HG03066 (cell line): ENCODE measurements at regions not wholly inside any gene's neighbourhood (a gene's known extent, or its start where the extent isn't known, plus 50 kb on each side); places are given as distances from the start of the nearest gene placed in this dataset.

Experiments used
- ATAC-seq: cut with Tn5 transposase; IDR thresholded peaks from one replicate; pipeline ENCODE4 v1.9.1; 2021; ENCODE audit warnings: low read depth; ENCODE audit not compliant: unreplicated experiment

GRCh38 chr13:91127995-91128394, 219.5 kb upstream of the MIR17HG start:
- ATAC-seq = no peak

GRCh38 chr13:91132381-91132780, 215.1 kb upstream of the MIR17HG start:
- ATAC-seq = no peak

- no peak for ATAC-seq
These were observed 214.7 kb upstream of the MIR17HG start for GRCh38 chr13:91132786-91133185.

- ATAC-seq = peak; percentile 82
These were observed 213.3 kb upstream of the MIR17HG start for GRCh38 chr13:91133941-91134802.

GRCh38 chr13:91134803-91135184, 212.7 kb upstream of the MIR17HG start:
- peak; percentile 13 for ATAC-seq

- ATAC-seq = no peak
These were observed 212.1 kb upstream of the MIR17HG start for GRCh38 chr13:91135376-91135775.

GRCh38 chr13:91135968-91136367, 211.5 kb upstream of the MIR17HG start:
- no peak for ATAC-seq

- ATAC-seq = no peak
These were observed 210.7 kb upstream of the MIR17HG start for GRCh38 chr13:91136806-91137205.

GRCh38 chr13:91139232-91139631, 208.3 kb upstream of the MIR17HG start:
- ATAC-seq = no peak

GRCh38 chr13:91141543-91142061, 205.9 kb upstream of the MIR17HG start:
- no peak for ATAC-seq

- ATAC-seq = no peak
These were observed 204.9 kb upstream of the MIR17HG start for GRCh38 chr13:91142572-91142971.

GRCh38 chr13:91144054-91144453, 203.4 kb upstream of the MIR17HG start:
- no peak for ATAC-seq

GRCh38 chr13:91144486-91144885, 203.0 kb upstream of the MIR17HG start:
- ATAC-seq = no peak

GRCh38 chr13:91145571-91146205, 201.8 kb upstream of the MIR17HG start:
- ATAC-seq = no peak

GRCh38 chr13:91146601-91147000, 200.9 kb upstream of the MIR17HG start:
- ATAC-seq = no peak

- ATAC-seq = no peak
These were observed 199.4 kb upstream of the MIR17HG start for GRCh38 chr13:91148098-91148497.

GRCh38 chr13:91151921-91152320, 195.6 kb upstream of the MIR17HG start:
- no peak for ATAC-seq

- ATAC-seq = no peak
These were observed 194.1 kb upstream of the MIR17HG start for GRCh38 chr13:91153372-91153771.

GRCh38 chr13:91154558-91155353, 192.7 kb upstream of the MIR17HG start:
- ATAC-seq = peak; percentile 73

- no peak for ATAC-seq
These were observed 191.9 kb upstream of the MIR17HG start for GRCh38 chr13:91155512-91156114.
